HCT116 (cell line): ENCODE measurements at regions not wholly inside any gene's neighbourhood (a gene's known extent, or its start where the extent isn't known, plus 50 kb on each side); places are given as distances from the start of the nearest gene placed in this dataset.

Experiments
- ATAC-seq: fragments of 200-7000 bp; cut with Tn5 transposase; 2 replicates; pipeline ENCODE4 v1.9.1; 2020; ENCODE audit warnings: mild to moderate bottlenecking, moderate library complexity
- BruUV-seq: library from RNA; stranded (reverse); fragments of 400-500 nt; replicated peaks from 2 replicates; lab custom pipeline; 2021; lab: Mats Ljungman, UMichigan
- CTCF ChIA-PET: fragments of 300-600 bp; sonication (Branson Sonifier 250); formaldehyde crosslinking; loops from one replicate; lab custom pipeline; 2021; ENCODE audit warnings: antibody characterized with exemption; lab: Charles Lee
- POLR2A ChIA-PET: fragments of 300-600, 350-600 bp; sonication (Branson Sonifier 250); formaldehyde crosslinking; loops from one replicate; lab custom pipeline; 2021; ENCODE audit warnings: antibody characterized with exemption; lab: Charles Lee
- RAD21 ChIA-PET, 2 experiments: fragments of 300-600 bp; sonication (Branson Sonifier 250); formaldehyde crosslinking; loops; one replicate each; lab custom pipeline; 2023; ENCODE audit warnings: low total read pairs in 2 of 2; ENCODE audit not compliant: uncharacterized antibody in 2 of 2, unreplicated experiment in 2 of 2, low non-redundant PET in 1 of 2; lab: Charles Lee
- DNase-seq: peaks from one replicate; pipeline ENCODE4 v3.0.0-alpha.2; 2010; ENCODE audit warnings: low read depth, low spot score
- H2AFZ ChIP-seq: fragments of 200-600 bp; shearing (Covaris generic), sonication (generic); 2 replicates; pipeline ENCODE4 v1.6.1; 2017; ENCODE audit warnings: low read depth, mixed run types, mixed read lengths, antibody characterized with exemption, low read length; ENCODE audit not compliant: poor library complexity, severe bottlenecking
- H3K27ac ChIP-seq: 2 replicates; pipeline ENCODE4 v1.5.1; 2012; ENCODE audit warnings: low read depth, low read length
- H3K27me3 ChIP-seq: fragments of 200-600 bp; sonication (generic); 2 replicates; pipeline ENCODE4 v1.6.1; 2016; ENCODE audit warnings: mixed run types, low read length, mixed read lengths; ENCODE audit not compliant: insufficient read depth
- H3K36me3 ChIP-seq, 2 experiments: fragments of 200-500 bp in 1 of 2; fragments of 200-600 bp in 1 of 2; sonication (Bioruptor generic) in 1 of 2; sonication (generic) in 1 of 2; 2 replicates each; pipeline versions ENCODE4 v1.5.1 to v1.6.1; 2014 to 2016; ENCODE audit warnings: low read length in 2 of 2, inconsistent platforms in 1 of 2, mixed read lengths in 1 of 2, mixed run types in 1 of 2; ENCODE audit not compliant: insufficient read depth in 2 of 2, control insufficient read depth in 1 of 2
- H3K4me1 ChIP-seq, 2 experiments: fragments of 200-600 bp in 1 of 2; sonication (generic) in 1 of 2; 2 replicates each; pipeline versions ENCODE4 v1.5.1 to v1.6.1; 2012 to 2017; ENCODE audit warnings: low read length in 2 of 2, inconsistent platforms in 1 of 2, mild to moderate bottlenecking in 1 of 2, mixed read lengths in 1 of 2, mixed run types in 1 of 2, moderate library complexity in 1 of 2; ENCODE audit not compliant: insufficient read depth in 2 of 2, control insufficient read depth in 1 of 2
- H3K4me2 ChIP-seq: fragments of 200-600 bp; sonication (generic); 2 replicates; pipeline ENCODE4 v1.6.1; 2017; ENCODE audit warnings: mixed run types, low read length, mixed read lengths
- H3K4me3 ChIP-seq, 2 experiments: fragments of 200-600 bp in 1 of 2; sonication (generic) in 1 of 2; replicated peaks in 1 of 2; 2 replicates each; pipeline ENCODE4 v1.5.1; 2011 to 2016; ENCODE audit warnings: low read length in 2 of 2, control low read depth in 1 of 2, low read depth in 1 of 2, mild to moderate bottlenecking in 1 of 2, mixed read lengths in 1 of 2, mixed run types in 1 of 2
- H3K79me2 ChIP-seq: fragments of 200-600 bp; sonication (generic); 2 replicates; pipeline ENCODE4 v1.6.1; 2017; ENCODE audit warnings: mild to moderate bottlenecking, mixed run types, low read length, moderate library complexity, mixed read lengths; ENCODE audit not compliant: insufficient read depth
- H3K9ac ChIP-seq: fragments of 200-600 bp; sonication (generic); 2 replicates; pipeline ENCODE4 v1.6.1; 2016; ENCODE audit warnings: low read length, mixed read lengths
- H3K9me2 ChIP-seq: fragments of 200-600 bp; sonication (generic), shearing (Covaris generic); 2 replicates; pipeline ENCODE4 v1.6.1; 2017; ENCODE audit warnings: mixed run types, mild to moderate bottlenecking, moderate library complexity; ENCODE audit not compliant: insufficient read depth
- H3K9me3 ChIP-seq, 2 experiments: fragments of 200-500 bp in 1 of 2; fragments of 200-600 bp in 1 of 2; sonication (Bioruptor generic) in 1 of 2; sonication (generic) in 1 of 2; 2 replicates each; pipeline ENCODE4 v1.6.1; 2014 to 2017; ENCODE audit warnings: low read length in 2 of 2, mixed read lengths in 2 of 2, inconsistent platforms in 1 of 2, low read depth in 1 of 2, mild to moderate bottlenecking in 1 of 2, mixed run types in 1 of 2, moderate library complexity in 1 of 2; ENCODE audit not compliant: control insufficient read depth in 1 of 2, insufficient read depth in 1 of 2
- H4K20me1 ChIP-seq: fragments of 200-600 bp; sonication (generic), shearing (Covaris generic); 2 replicates; pipeline ENCODE4 v1.6.1; 2017; ENCODE audit warnings: mixed run types, mild to moderate bottlenecking, moderate library complexity; ENCODE audit not compliant: insufficient read depth
- CBX3 ChIP-seq: IDR thresholded peaks from 2 replicates; pipeline ENCODE4 v1.6.1; 2012; ENCODE audit warnings: low read depth
- ELF1 ChIP-seq: IDR thresholded peaks from 2 replicates; pipeline ENCODE4 v1.6.1; 2012; ENCODE audit warnings: low read depth, borderline replicate concordance
- EZH2 ChIP-seq: fragments of 200-600 bp; sonication (generic); IDR thresholded peaks from 2 replicates; pipeline ENCODE4 v1.6.1; 2017; ENCODE audit warnings: antibody characterized with exemption, mixed run types
- FOSL1 ChIP-seq: IDR thresholded peaks from 2 replicates; pipeline ENCODE4 v1.6.1; 2012; ENCODE audit warnings: low read depth
- POLR2AphosphoS5 ChIP-seq: IDR thresholded peaks from 2 replicates; pipeline ENCODE4 v1.6.1; 2011; ENCODE audit warnings: mild to moderate bottlenecking, low read depth, low read length, moderate library complexity
- RAD21 ChIP-seq: IDR thresholded peaks from 2 replicates; pipeline ENCODE4 v1.6.1; 2012; ENCODE audit warnings: low read depth, mild to moderate bottlenecking
- ZNF274 ChIP-seq: fragments of 200-500 bp; sonication (Bioruptor generic); IDR thresholded peaks from 2 replicates; pipeline ENCODE4 v1.6.1; 2014; ENCODE audit warnings: mild to moderate bottlenecking, low read depth, low read length, inconsistent platforms
- intact Hi-C: fragments of 100-400 bp; cut with micrococcal nuclease; formaldehyde crosslinking; loops from 2 replicates; pipeline ENCODE4 v1.10.0; 2022
- TF ChIP-seq, protein P1 (sequence below): IDR thresholded peaks from 2 replicates; pipeline ENCODE4 v1.6.1; 2012
- TF ChIP-seq, protein P2 (sequence below), 3 experiments: fragments of 200-600 bp in 1 of 3; sonication (generic) in 1 of 3; IDR thresholded peaks in 2 of 3; conservative IDR thresholded peaks in 1 of 3; 2 replicates each; pipeline ENCODE4 v1.5.1; 2012 to 2017; ENCODE audit warnings: low read depth in 2 of 3, low read length in 2 of 3, antibody characterized with exemption in 1 of 3, borderline replicate concordance in 1 of 3, control low read depth in 1 of 3, mild to moderate bottlenecking in 1 of 3, mixed read lengths in 1 of 3, mixed run types in 1 of 3, moderate library complexity in 1 of 3; ENCODE audit not compliant: insufficient read depth in 1 of 3
- TF ChIP-seq, protein P3 (sequence below): IDR thresholded peaks from 2 replicates; pipeline ENCODE4 v1.6.1; 2012

DNA sequence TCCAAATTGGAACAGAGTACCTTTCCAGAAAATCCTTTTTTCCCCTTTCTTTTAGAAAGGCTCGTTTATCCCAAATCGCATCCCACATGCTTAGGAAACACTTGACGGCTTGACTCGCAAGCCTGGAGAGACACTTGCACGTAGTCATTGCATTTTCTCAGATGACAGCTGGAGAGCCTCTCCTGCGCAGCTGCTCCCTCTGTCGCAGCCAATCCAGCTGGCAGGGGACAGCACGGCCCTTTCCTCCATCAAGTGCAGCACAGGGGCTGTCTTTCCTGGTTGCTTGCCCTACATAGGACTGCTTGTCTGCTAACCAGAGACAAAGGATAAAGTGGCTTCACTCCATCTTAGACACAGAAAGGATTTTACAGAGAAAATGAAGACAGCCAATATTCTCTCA is 77.6 kb upstream of the RGS17 start:
- no peak overlapping the region for H3K4me2 ChIP-seq
- TF ChIP-seq FOSL1 (no peak), ZNF274 (no peak), CBX3 (no peak), RAD21 (no peak), ELF1 (no peak), POLR2AphosphoS5 (no peak), EZH2 (no peak)
- TF ChIP-seq, protein P1, sequence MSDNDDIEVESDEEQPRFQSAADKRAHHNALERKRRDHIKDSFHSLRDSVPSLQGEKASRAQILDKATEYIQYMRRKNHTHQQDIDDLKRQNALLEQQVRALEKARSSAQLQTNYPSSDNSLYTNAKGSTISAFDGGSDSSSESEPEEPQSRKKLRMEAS = no peak
- TF ChIP-seq, protein P2, sequence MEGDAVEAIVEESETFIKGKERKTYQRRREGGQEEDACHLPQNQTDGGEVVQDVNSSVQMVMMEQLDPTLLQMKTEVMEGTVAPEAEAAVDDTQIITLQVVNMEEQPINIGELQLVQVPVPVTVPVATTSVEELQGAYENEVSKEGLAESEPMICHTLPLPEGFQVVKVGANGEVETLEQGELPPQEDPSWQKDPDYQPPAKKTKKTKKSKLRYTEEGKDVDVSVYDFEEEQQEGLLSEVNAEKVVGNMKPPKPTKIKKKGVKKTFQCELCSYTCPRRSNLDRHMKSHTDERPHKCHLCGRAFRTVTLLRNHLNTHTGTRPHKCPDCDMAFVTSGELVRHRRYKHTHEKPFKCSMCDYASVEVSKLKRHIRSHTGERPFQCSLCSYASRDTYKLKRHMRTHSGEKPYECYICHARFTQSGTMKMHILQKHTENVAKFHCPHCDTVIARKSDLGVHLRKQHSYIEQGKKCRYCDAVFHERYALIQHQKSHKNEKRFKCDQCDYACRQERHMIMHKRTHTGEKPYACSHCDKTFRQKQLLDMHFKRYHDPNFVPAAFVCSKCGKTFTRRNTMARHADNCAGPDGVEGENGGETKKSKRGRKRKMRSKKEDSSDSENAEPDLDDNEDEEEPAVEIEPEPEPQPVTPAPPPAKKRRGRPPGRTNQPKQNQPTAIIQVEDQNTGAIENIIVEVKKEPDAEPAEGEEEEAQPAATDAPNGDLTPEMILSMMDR (IDR thresholded peaks at IDR 0.05 in 2 of 3, conservative IDR thresholded peaks at IDR 0.05 in 1 of 3; ENCODE audit: borderline replicate concordance in 1 of 3, insufficient read depth in 1 of 3, low read depth in 2 of 3, low read length in 2 of 3) = no peak
- TF ChIP-seq, protein P3, sequence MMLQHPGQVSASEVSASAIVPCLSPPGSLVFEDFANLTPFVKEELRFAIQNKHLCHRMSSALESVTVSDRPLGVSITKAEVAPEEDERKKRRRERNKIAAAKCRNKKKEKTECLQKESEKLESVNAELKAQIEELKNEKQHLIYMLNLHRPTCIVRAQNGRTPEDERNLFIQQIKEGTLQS = no peak
- ChIA-PET CTCF (no interaction called here), RAD21 (no interaction called here), POLR2A (no interaction called here)
- no peaks in the 10 kb centered on the region for H3K9me3 ChIP-seq
- no peak overlapping the region for H3K4me3 ChIP-seq
- DNase-seq = no peak
- H3K27me3 ChIP-seq = peaks cover 3% of the 10 kb centered on the region; the same call in 1 of the 2 replicates
- H3K27ac ChIP-seq = no peak overlapping the region
- intact Hi-C loops = no loop called here
- H3K4me1 ChIP-seq = no peaks in the 10 kb centered on the region
- no peaks in the 10 kb centered on the region for H3K9me2 ChIP-seq
- H3K36me3 ChIP-seq = no peaks in the 10 kb centered on the region
- H3K79me2 ChIP-seq = no peaks in the 10 kb centered on the region
- no peak for ATAC-seq
- H2AFZ ChIP-seq = no peak overlapping the region
- BruUV-seq = no TSS peak
- H3K9ac ChIP-seq = no peak overlapping the region
- no peaks in the 10 kb centered on the region for H4K20me1 ChIP-seq
